ENCODE measurements at regions not wholly inside any gene's neighbourhood (a gene's known extent, or its start where the extent isn't known, plus 50 kb on each side); places are given as distances from the start of the nearest gene placed in this dataset.

GRCh38 chr4:159582685-159583084 lies 479.8 kb downstream of the RAPGEF2 start:
- TF ChIP-seq GATA2 (IDR thresholded peaks at IDR 0.05; ENCODE audit: low read depth, low read length) (no peak), GATA3 (IDR thresholded peaks at IDR 0.05; ENCODE audit: low read depth, low read length) (no peak)
